Keratinocyte (primary cell): ENCODE measurements at regions not wholly inside any gene's neighbourhood (a gene's known extent, or its start where the extent isn't known, plus 50 kb on each side); places are given as distances from the start of the nearest gene placed in this dataset.

Experiments
- DNase-seq: peaks from one replicate; pipeline ENCODE4 v3.0.0-alpha.2; 2011; ENCODE audit warnings: low read depth, missing footprints, low spot score
- FAIRE-seq: peaks from 2 replicates; lab custom pipeline; 2011; peaks lifted over from hg19 to GRCh38; lab: Jason Lieb, UNC
- H2AFZ ChIP-seq: 2 replicates; pipeline ENCODE4 v1.6.0; 2012; ENCODE audit warnings: low read length, control low read depth, inconsistent platforms; ENCODE audit not compliant: control insufficient read depth
- H3K27ac ChIP-seq: 2 replicates; pipeline ENCODE4 v1.5.1; 2011; ENCODE audit warnings: low read length; ENCODE audit not compliant: control insufficient read depth, insufficient read depth
- H3K27me3 ChIP-seq: 3 replicates; pipeline ENCODE4 v1.6.0; 2011; ENCODE audit warnings: low read length; ENCODE audit not compliant: control insufficient read depth, insufficient read depth; ENCODE audit errors: extremely low read depth
- H3K36me3 ChIP-seq, 2 experiments: 2 replicates in 1 of 2; 3 replicates in 1 of 2; pipeline ENCODE4 v1.5.1; 2011; ENCODE audit warnings: low read length in 2 of 2, mild to moderate bottlenecking in 1 of 2; ENCODE audit not compliant: control insufficient read depth in 2 of 2, insufficient read depth in 2 of 2; ENCODE audit errors: extremely low read depth in 1 of 2
- H3K4me1 ChIP-seq: 3 replicates; pipeline ENCODE4 v1.5.1; 2011; ENCODE audit warnings: low read length; ENCODE audit not compliant: control insufficient read depth, insufficient read depth; ENCODE audit errors: extremely low read depth
- H3K4me2 ChIP-seq: 3 replicates; pipeline ENCODE4 v1.6.0; 2011; ENCODE audit warnings: low read depth, low read length; ENCODE audit not compliant: control insufficient read depth, insufficient read depth; ENCODE audit errors: extremely low read depth
- H3K4me3 ChIP-seq, 3 experiments: fragments of 200-600 bp in 1 of 3; sonication (generic) in 1 of 3; 2 replicates in 2 of 3; 3 replicates in 1 of 3; pipeline ENCODE4 v1.5.1; 2011 to 2016; ENCODE audit warnings: low read length in 3 of 3, mild to moderate bottlenecking in 3 of 3, control low read depth in 2 of 3, inconsistent platforms in 1 of 3, low read depth in 1 of 3, mixed read lengths in 1 of 3, mixed run types in 1 of 3, moderate library complexity in 1 of 3; ENCODE audit not compliant: control insufficient read depth in 2 of 3, insufficient read depth in 2 of 3; ENCODE audit errors: extremely low read depth in 1 of 3
- H3K79me2 ChIP-seq: 2 replicates; pipeline ENCODE4 v1.6.0; 2012; ENCODE audit warnings: low read length; ENCODE audit not compliant: control insufficient read depth, insufficient read depth
- H3K9ac ChIP-seq: 3 replicates; pipeline ENCODE4 v1.6.0; 2011; ENCODE audit warnings: low read length; ENCODE audit not compliant: control insufficient read depth, insufficient read depth; ENCODE audit errors: extremely low read depth
- H3K9me1 ChIP-seq: 3 replicates; pipeline ENCODE4 v1.6.0; 2011; ENCODE audit warnings: low read length; ENCODE audit not compliant: control insufficient read depth, insufficient read depth; ENCODE audit errors: extremely low read depth
- H3K9me3 ChIP-seq: 2 replicates; pipeline ENCODE4 v1.5.1; 2012; ENCODE audit warnings: low read depth, low read length; ENCODE audit not compliant: control insufficient read depth
- H4K20me1 ChIP-seq: 3 replicates; pipeline ENCODE4 v1.6.0; 2011; ENCODE audit warnings: low read length; ENCODE audit not compliant: control insufficient read depth, insufficient read depth; ENCODE audit errors: extremely low read depth
- EZH2 ChIP-seq: IDR thresholded peaks from one replicate; pipeline ENCODE4 v1.6.1; 2012; ENCODE audit warnings: inconsistent platforms, mild to moderate bottlenecking, low read length, moderate library complexity
- dilution Hi-C: fragments of 300-500 bp; cut with MboI; formaldehyde crosslinking; loops from one replicate; pipeline ENCODE4 v1.7.0; 2020; ENCODE audit warnings: low sequenced_read_pairs; ENCODE audit not compliant: extremely low pct_ligation_motif_present
- TF ChIP-seq, protein P1 (sequence below), 3 experiments: IDR thresholded peaks in 1 of 3; conservative IDR thresholded peaks in 1 of 3; optimal IDR thresholded peaks in 1 of 3; 2 replicates in 2 of 3; 3 replicates in 1 of 3; pipeline versions ENCODE3 to v1.5.1; 2011; ENCODE audit warnings: low read length in 3 of 3, mild to moderate bottlenecking in 3 of 3, moderate library complexity in 2 of 3, control low read depth in 1 of 3, inconsistent platforms in 1 of 3; ENCODE audit not compliant: insufficient read depth in 2 of 3; ENCODE audit errors: extremely low read depth in 1 of 3

DNA sequence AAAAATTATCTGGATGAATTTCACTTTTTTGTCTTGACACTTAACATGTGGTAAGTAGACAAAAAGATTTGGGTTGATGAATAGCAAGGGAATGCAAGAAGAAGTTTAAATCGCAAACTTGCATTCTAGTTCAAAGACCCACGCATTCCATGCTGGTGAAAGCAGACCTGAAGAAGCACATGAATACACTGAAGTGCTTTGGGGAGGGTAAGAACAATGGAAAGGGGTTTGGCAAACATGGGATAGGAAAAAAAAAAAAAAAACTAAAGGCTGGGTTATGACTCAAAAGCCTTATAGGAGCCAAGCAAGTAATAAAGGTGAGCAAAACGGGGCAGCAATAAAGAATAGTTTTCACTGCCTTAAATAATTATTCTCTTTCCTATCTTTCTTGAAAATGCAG lies 450.2 kb downstream of the LMO4 start:
- no peak overlapping the region for H3K4me2 ChIP-seq
- no peaks in the 10 kb centered on the region for H3K9me1 ChIP-seq
- no peaks in the 10 kb centered on the region for H3K9me3 ChIP-seq
- H3K4me1 ChIP-seq = no peaks in the 10 kb centered on the region
- dilution Hi-C loops = no loop called here
- no peak overlapping the region for H3K4me3 ChIP-seq
- no peak overlapping the region for H2AFZ ChIP-seq
- no peak overlapping the region for H3K9ac ChIP-seq
- DNase-seq (no peak), FAIRE-seq (no peak)
- no peak for TF ChIP-seq EZH2
- TF ChIP-seq, protein P1, sequence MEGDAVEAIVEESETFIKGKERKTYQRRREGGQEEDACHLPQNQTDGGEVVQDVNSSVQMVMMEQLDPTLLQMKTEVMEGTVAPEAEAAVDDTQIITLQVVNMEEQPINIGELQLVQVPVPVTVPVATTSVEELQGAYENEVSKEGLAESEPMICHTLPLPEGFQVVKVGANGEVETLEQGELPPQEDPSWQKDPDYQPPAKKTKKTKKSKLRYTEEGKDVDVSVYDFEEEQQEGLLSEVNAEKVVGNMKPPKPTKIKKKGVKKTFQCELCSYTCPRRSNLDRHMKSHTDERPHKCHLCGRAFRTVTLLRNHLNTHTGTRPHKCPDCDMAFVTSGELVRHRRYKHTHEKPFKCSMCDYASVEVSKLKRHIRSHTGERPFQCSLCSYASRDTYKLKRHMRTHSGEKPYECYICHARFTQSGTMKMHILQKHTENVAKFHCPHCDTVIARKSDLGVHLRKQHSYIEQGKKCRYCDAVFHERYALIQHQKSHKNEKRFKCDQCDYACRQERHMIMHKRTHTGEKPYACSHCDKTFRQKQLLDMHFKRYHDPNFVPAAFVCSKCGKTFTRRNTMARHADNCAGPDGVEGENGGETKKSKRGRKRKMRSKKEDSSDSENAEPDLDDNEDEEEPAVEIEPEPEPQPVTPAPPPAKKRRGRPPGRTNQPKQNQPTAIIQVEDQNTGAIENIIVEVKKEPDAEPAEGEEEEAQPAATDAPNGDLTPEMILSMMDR (optimal IDR thresholded peaks at IDR 0.05 in 1 of 3, IDR thresholded peaks at IDR 0.05 in 1 of 3, conservative IDR thresholded peaks at IDR 0.05 in 1 of 3; ENCODE audit: extremely low read depth in 1 of 3, insufficient read depth in 2 of 3, low read length in 3 of 3) = no peak
- H3K27ac ChIP-seq = no peak overlapping the region
- no peaks in the 10 kb centered on the region for H3K36me3 ChIP-seq
- H3K79me2 ChIP-seq = no peaks in the 10 kb centered on the region
- H3K27me3 ChIP-seq = no peaks in the 10 kb centered on the region
- no peaks in the 10 kb centered on the region for H4K20me1 ChIP-seq

DNA sequence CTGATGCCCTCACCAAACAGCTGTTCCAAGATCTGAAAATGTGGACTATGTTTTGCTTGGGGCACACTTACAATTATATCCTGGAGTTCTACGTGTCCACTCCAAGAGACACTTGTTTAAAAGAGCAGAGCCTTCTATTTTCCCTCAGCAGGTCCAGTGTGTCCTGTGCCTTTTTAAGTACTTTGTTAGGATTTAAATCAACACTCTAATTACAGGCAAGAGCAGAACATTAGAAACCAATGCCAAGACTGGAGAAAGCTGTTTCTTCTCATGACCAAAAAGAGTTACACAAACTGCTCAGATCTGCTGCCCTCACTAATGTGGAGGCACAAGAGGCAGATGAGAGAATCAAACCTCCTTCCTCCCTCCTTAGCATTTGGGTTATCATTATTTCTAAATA lies 452.9 kb downstream of the LMO4 start:
- dilution Hi-C loops = no loop called here
- FAIRE-seq = no peak

More for the DNA sequence above, 452.9 kb downstream of the LMO4 start:
- H3K9me3 ChIP-seq = no peaks in the 10 kb centered on the region
- no peak overlapping the region for H3K4me2 ChIP-seq
- H3K4me3 ChIP-seq = no peak overlapping the region
- no peak overlapping the region for H2AFZ ChIP-seq
- H3K36me3 ChIP-seq = no peaks in the 10 kb centered on the region
- no peak overlapping the region for H3K9ac ChIP-seq
- no peak for TF ChIP-seq EZH2
- TF ChIP-seq, protein P1 (optimal IDR thresholded peaks at IDR 0.05 in 1 of 3, IDR thresholded peaks at IDR 0.05 in 1 of 3, conservative IDR thresholded peaks at IDR 0.05 in 1 of 3; ENCODE audit: extremely low read depth in 1 of 3, insufficient read depth in 2 of 3, low read length in 3 of 3) = no peak
- no peaks in the 10 kb centered on the region for H3K4me1 ChIP-seq
- no peaks in the 10 kb centered on the region for H3K9me1 ChIP-seq
- no peaks in the 10 kb centered on the region for H3K27me3 ChIP-seq
- DNase-seq = no peak
- no peak overlapping the region for H3K27ac ChIP-seq
- H3K79me2 ChIP-seq = no peaks in the 10 kb centered on the region
- no peaks in the 10 kb centered on the region for H4K20me1 ChIP-seq
